Left ventricle myocardium inferior (tissue), 1 donor: ENCODE measurements at regions not wholly inside any gene's neighbourhood (a gene's known extent, or its start where the extent isn't known, plus 50 kb on each side); places are given as distances from the start of the nearest gene placed in this dataset.

Experiments
- DNase-seq: peaks from one replicate; pipeline ENCODE4 v3.0.0-alpha.2; 2020
- H3K27ac ChIP-seq: fragments of 200-600 bp; replicated peaks from 2 replicates; pipeline ENCODE4 v1.8.0; 2021
- H3K27me3 ChIP-seq: fragments of 200-600 bp; 2 replicates; pipeline ENCODE4 v1.8.0; 2021; ENCODE audit warnings: low read depth
- H3K36me3 ChIP-seq: fragments of 200-600 bp; 2 replicates; pipeline ENCODE4 v1.8.0; 2021
- H3K4me1 ChIP-seq: fragments of 200-600 bp; 2 replicates; pipeline ENCODE4 v1.8.0; 2021
- H3K4me3 ChIP-seq: fragments of 200-600 bp; 2 replicates; pipeline ENCODE4 v1.8.0; 2021; ENCODE audit warnings: mild to moderate bottlenecking, moderate library complexity
- H3K9me3 ChIP-seq: fragments of 200-600 bp; replicated peaks from 2 replicates; pipeline ENCODE4 v1.8.0; 2021
- intact Hi-C: fragments of 100-400 bp; cut with micrococcal nuclease; formaldehyde crosslinking; loops from one replicate; pipeline ENCODE4 v1.11.0; 2022
- TF ChIP-seq, protein P1 (sequence below): fragments of 200-600 bp; IDR thresholded peaks from 2 replicates; pipeline ENCODE4 v1.8.0; 2021; ENCODE audit warnings: antibody characterized with exemption, mild to moderate bottlenecking, borderline replicate concordance
- donor health status: DM: no; HTN: yes; CAD: no; lungs with severe emphysema.

GRCh38 chr4:127236889-127237288 is 395.9 kb upstream of the INTU start:
- Histone ChIP-seq H3K27me3 (no peaks in the 10 kb centered on the region), H3K27ac (no peak overlapping the region), H3K36me3 (no peaks in the 10 kb centered on the region), H3K4me3 (no peak overlapping the region), H3K4me1 (no peaks in the 10 kb centered on the region), H3K9me3 (no peaks in the 10 kb centered on the region)
- intact Hi-C loops = no loop called here
- TF ChIP-seq, protein P1, sequence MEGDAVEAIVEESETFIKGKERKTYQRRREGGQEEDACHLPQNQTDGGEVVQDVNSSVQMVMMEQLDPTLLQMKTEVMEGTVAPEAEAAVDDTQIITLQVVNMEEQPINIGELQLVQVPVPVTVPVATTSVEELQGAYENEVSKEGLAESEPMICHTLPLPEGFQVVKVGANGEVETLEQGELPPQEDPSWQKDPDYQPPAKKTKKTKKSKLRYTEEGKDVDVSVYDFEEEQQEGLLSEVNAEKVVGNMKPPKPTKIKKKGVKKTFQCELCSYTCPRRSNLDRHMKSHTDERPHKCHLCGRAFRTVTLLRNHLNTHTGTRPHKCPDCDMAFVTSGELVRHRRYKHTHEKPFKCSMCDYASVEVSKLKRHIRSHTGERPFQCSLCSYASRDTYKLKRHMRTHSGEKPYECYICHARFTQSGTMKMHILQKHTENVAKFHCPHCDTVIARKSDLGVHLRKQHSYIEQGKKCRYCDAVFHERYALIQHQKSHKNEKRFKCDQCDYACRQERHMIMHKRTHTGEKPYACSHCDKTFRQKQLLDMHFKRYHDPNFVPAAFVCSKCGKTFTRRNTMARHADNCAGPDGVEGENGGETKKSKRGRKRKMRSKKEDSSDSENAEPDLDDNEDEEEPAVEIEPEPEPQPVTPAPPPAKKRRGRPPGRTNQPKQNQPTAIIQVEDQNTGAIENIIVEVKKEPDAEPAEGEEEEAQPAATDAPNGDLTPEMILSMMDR = no peak
- DNase-seq = no peak

DNA sequence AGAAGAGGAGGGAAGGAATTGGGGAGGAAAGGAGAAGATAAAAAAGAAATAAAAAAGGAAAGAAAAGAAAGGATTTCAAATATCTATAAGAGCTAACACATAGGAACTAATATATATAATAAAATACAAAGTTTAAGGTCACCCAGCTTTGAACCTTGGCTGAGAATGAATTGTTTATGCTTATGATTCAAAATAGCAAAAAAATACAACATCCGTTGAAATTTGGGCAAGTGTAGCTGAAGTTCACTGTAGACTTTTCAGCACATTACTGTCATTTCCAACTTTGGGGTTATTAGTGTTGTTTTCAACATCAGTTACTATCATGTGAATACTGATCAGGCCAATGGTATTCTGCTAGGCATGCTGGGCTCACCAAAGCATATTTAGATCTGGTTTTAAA is 395.2 kb upstream of the INTU start:
- intact Hi-C loops = no loop called here
- Histone ChIP-seq H3K36me3 (no peaks in the 10 kb centered on the region), H3K4me1 (no peaks in the 10 kb centered on the region), H3K27me3 (no peaks in the 10 kb centered on the region), H3K9me3 (no peaks in the 10 kb centered on the region), H3K4me3 (no peak overlapping the region), H3K27ac (no peak overlapping the region)
- no peak for DNase-seq
- TF ChIP-seq, protein P1 = no peak

DNA sequence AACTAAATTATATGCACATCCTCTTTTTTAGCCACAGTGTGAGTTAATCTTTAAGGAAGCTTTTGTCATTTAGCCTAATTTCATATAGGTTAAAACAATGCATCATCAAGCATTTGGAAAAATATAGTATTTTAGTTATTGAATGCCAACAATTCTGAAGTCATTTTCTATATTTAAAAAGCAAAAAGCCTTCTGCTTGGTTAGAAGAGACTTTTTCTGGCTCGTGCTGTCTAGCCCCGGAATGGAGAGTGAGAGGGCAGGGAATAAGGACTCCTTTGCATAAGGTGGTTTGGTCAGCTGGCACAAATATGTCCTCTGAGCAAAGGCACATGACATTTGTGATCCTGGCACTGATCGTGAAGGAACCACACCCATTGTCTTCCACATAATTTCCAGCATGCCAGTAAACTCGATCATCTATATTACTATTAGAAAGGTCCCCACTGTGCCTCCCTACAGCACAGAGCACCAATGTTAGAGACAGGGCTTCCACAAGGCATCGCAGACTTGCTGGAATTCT is 393.7 kb upstream of the INTU start:
- Histone ChIP-seq H3K27me3 (no peaks in the 10 kb centered on the region), H3K9me3 (no peaks in the 10 kb centered on the region), H3K4me3 (no peak overlapping the region), H3K36me3 (no peaks in the 10 kb centered on the region), H3K27ac (no peak overlapping the region), H3K4me1 (no peaks in the 10 kb centered on the region)
- TF ChIP-seq, protein P1 = no peak
- no peak for DNase-seq
- intact Hi-C loops = no loop called here

- no peaks in the 10 kb centered on the region for H3K36me3 ChIP-seq
- intact Hi-C loops = no loop called here
- H3K4me1 ChIP-seq = no peaks in the 10 kb centered on the region
- H3K27me3 ChIP-seq = no peaks in the 10 kb centered on the region
- no peak for DNase-seq
- no peak overlapping the region for H3K4me3 ChIP-seq
- H3K9me3 ChIP-seq = no peaks in the 10 kb centered on the region
- TF ChIP-seq, protein P1 = no peak
- H3K27ac ChIP-seq = no peak overlapping the region
Measured at GRCh38 chr4:127239902-127240763, 392.6 kb upstream of the INTU start.

- intact Hi-C loops = no loop called here
- H3K9me3 ChIP-seq = no peaks in the 10 kb centered on the region
- H3K27me3 ChIP-seq = no peaks in the 10 kb centered on the region
- no peak overlapping the region for H3K4me3 ChIP-seq
- no peak for DNase-seq
- TF ChIP-seq, protein P1 = no peak
- H3K4me1 ChIP-seq = no peaks in the 10 kb centered on the region
- H3K27ac ChIP-seq = no peak overlapping the region
- no peaks in the 10 kb centered on the region for H3K36me3 ChIP-seq
Measured at GRCh38 chr4:127240764-127241105, 392.0 kb upstream of the INTU start.
